ENCODE measurements at regions not wholly inside any gene's neighbourhood (a gene's known extent, or its start where the extent isn't known, plus 50 kb on each side); places are given as distances from the start of the nearest gene placed in this dataset.

DNA sequence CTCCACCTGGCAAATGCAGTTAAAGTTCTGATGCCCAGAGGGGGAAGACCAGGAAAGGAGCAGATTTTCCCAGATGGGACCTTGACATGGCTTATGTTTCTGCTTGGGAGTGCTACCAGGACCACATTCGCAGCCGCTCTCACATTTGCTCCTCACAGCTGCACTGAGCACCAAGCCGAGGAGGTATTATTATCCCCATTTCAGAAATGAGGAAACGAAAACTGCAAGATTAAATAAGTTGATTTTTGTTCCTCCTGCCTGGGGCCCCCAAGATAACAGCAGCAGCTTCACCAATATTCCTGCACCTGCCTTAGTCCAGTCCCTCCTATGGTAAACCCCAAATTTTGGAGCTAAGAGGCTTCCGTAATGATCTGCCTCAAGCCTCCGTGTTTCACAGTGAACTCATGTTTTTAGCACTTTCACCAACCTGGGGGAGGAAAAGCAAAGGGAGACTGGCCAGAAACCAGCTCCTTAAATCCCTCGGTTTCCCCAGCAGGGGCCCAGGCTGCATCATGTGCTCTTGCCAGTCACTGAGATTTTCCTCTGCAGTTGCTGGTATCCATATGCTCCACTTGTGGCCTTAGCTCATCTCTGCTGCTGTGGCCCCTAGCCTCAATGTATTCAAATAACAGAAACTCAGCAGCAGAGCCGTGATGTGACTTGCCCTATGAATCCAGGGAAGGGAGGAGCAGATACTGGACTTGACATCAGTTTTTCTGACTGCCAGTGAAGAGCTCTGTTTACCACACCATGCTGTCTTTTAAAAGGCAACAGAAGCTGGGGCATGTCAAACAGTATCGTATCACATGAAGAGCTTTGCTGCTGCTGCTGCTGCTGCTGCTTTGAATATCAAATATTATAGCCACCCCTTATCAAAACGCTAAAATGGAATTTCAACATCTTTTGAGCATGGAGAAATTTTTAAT lies 95.5 kb upstream of the KLHL13 start:
- CTCF ChIA-PET (ENCODE audit: partially characterized antibody): no interaction called here
- FAIRE-seq: no peak
- TF ChIP-seq RAD21 (IDR thresholded peaks at IDR 0.05 in 1 of 2, conservative IDR thresholded peaks at IDR 0.05 in 1 of 2; ENCODE audit: low read depth in 2 of 2, low read length in 2 of 2) (no peak), FOSL1 (IDR thresholded peaks at IDR 0.05; ENCODE audit: insufficient read depth, low read depth, low read length) (no peak), SP1 (IDR thresholded peaks at IDR 0.05; ENCODE audit: low read depth, low read length) (no peak), KDM1A (IDR thresholded peaks at IDR 0.05; ENCODE audit: borderline replicate concordance, low read length) (no peak), KDM5A (IDR thresholded peaks at IDR 0.05; ENCODE audit: low read length) (no peak), POLR2A (IDR thresholded peaks at IDR 0.05; ENCODE audit: control extremely low read depth in 1 of 2, low read depth in 2 of 2, low read length in 2 of 2) (no peak), GABPA (IDR thresholded peaks at IDR 0.05; ENCODE audit: borderline replicate concordance, insufficient read depth, low read length) (no peak)
- TF ChIP-seq, protein P1, sequence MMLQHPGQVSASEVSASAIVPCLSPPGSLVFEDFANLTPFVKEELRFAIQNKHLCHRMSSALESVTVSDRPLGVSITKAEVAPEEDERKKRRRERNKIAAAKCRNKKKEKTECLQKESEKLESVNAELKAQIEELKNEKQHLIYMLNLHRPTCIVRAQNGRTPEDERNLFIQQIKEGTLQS (IDR thresholded peaks at IDR 0.05; ENCODE audit: insufficient read depth, low read depth, low read length): no peak
- TF ChIP-seq, protein P2, sequence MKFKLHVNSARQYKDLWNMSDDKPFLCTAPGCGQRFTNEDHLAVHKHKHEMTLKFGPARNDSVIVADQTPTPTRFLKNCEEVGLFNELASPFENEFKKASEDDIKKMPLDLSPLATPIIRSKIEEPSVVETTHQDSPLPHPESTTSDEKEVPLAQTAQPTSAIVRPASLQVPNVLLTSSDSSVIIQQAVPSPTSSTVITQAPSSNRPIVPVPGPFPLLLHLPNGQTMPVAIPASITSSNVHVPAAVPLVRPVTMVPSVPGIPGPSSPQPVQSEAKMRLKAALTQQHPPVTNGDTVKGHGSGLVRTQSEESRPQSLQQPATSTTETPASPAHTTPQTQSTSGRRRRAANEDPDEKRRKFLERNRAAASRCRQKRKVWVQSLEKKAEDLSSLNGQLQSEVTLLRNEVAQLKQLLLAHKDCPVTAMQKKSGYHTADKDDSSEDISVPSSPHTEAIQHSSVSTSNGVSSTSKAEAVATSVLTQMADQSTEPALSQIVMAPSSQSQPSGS (IDR thresholded peaks at IDR 0.05; ENCODE audit: low read length): no peak

More for the DNA sequence above, 95.5 kb upstream of the KLHL13 start:
- no peaks in the 10 kb centered on the region for H3K27me3 ChIP-seq (replicated peaks in 1 of 4; ENCODE audit: control insufficient read depth in 3 of 4, extremely low read depth in 1 of 4, insufficient read depth in 3 of 4, low read length in 3 of 4)
- H3K14ac ChIP-seq (ENCODE audit: insufficient read length): no peak overlapping the region
- no peak overlapping the region for H4K91ac ChIP-seq (replicated peaks; ENCODE audit: insufficient read length, low read length)
- no peak overlapping the region for H3K4me3 ChIP-seq (ENCODE audit: extremely low read depth in 1 of 4, insufficient read depth in 2 of 4, low read depth in 3 of 4, low read length in 4 of 4)
- 77% methylated on average over 9 of the region's 10 CpGs; no CpG with 5 or more reads in 1 of the 2 experiments for WGBS, 2 experiments (ENCODE audit: extremely low coverage in 1 of 2, insufficient coverage in 1 of 2, insufficient read length in 1 of 2, insufficient replicate concordance in 2 of 2, low coverage in 1 of 2, low lambda C conversion rate in 2 of 2, missing lambda C conversion rate in 1 of 2)
- no peak overlapping the region for H3K23ac ChIP-seq (ENCODE audit: insufficient read length)
- H2AK5ac ChIP-seq (ENCODE audit: low read depth, low read length): no peak overlapping the region
- H3K18ac ChIP-seq (ENCODE audit: extremely low read depth, low read length): no peak overlapping the region
- no peak overlapping the region for H3K4me2 ChIP-seq (ENCODE audit: insufficient read depth in 1 of 2, low read depth in 2 of 2, low read length in 2 of 2)
- no peak for DNase-seq (ENCODE audit: low read depth in 1 of 2, low spot score in 2 of 2)
- no peaks in the 10 kb centered on the region for H3K79me2 ChIP-seq (ENCODE audit: control insufficient read depth in 1 of 2, insufficient read depth in 2 of 2, low read length in 2 of 2)
- H2AFZ ChIP-seq (ENCODE audit: low read length): no peak overlapping the region
- H2BK5ac ChIP-seq (ENCODE audit: low read depth, low read length): no peak overlapping the region
- no peaks in the 10 kb centered on the region for H3K4me1 ChIP-seq (replicated peaks in 1 of 4; ENCODE audit: control insufficient read depth in 3 of 4, insufficient read depth in 4 of 4, low read length in 3 of 4)
- no peak overlapping the region for H2BK15ac ChIP-seq (ENCODE audit: low read length)
- H4K20me1 ChIP-seq (replicated peaks in 1 of 2; ENCODE audit: control insufficient read depth in 1 of 2, insufficient read depth in 2 of 2, low read length in 2 of 2): no peaks in the 10 kb centered on the region
- H3K4ac ChIP-seq (replicated peaks; ENCODE audit: insufficient read length, low read depth, low read length): no peak overlapping the region
- H4K8ac ChIP-seq (ENCODE audit: extremely low read depth, insufficient read depth, low read length): no peak overlapping the region
- no peaks in the 10 kb centered on the region for H3K36me3 ChIP-seq (ENCODE audit: control insufficient read depth in 2 of 4, insufficient read depth in 4 of 4, low read length in 3 of 4)
- no peaks in the 10 kb centered on the region for H3K23me2 ChIP-seq (ENCODE audit: low read depth, low read length)
- H3K27ac ChIP-seq (ENCODE audit: low read depth, low read length): no peak overlapping the region
- no peak overlapping the region for H2BK12ac ChIP-seq (ENCODE audit: low read depth, low read length)
- no peak overlapping the region for H3K9ac ChIP-seq (replicated peaks in 1 of 4; ENCODE audit: extremely low read depth in 1 of 4, low read depth in 3 of 4, low read length in 3 of 4)
- H4K5ac ChIP-seq (ENCODE audit: insufficient read length, low read depth, low read length): no peak overlapping the region
- no peaks in the 10 kb centered on the region for H3K79me1 ChIP-seq (ENCODE audit: low read depth, low read length)
- H3K56ac ChIP-seq (replicated peaks; ENCODE audit: insufficient read length, low read depth, low read length): no peak overlapping the region
- no peak overlapping the region for H2BK20ac ChIP-seq (ENCODE audit: low read length)
- POLR2A ChIA-PET (ENCODE audit: partially characterized antibody): no interaction called here
- no peaks in the 10 kb centered on the region for H3K9me3 ChIP-seq (ENCODE audit: insufficient read depth in 2 of 2, low read depth in 1 of 2, low read length in 1 of 2)
- H2BK120ac ChIP-seq (replicated peaks; ENCODE audit: low read depth, low read length): no peak overlapping the region

All from H1 (cell line).